ENCODE measurements at regions not wholly inside any gene's neighbourhood (a gene's known extent, or its start where the extent isn't known, plus 50 kb on each side); places are given as distances from the start of the nearest gene placed in this dataset.

DNA sequence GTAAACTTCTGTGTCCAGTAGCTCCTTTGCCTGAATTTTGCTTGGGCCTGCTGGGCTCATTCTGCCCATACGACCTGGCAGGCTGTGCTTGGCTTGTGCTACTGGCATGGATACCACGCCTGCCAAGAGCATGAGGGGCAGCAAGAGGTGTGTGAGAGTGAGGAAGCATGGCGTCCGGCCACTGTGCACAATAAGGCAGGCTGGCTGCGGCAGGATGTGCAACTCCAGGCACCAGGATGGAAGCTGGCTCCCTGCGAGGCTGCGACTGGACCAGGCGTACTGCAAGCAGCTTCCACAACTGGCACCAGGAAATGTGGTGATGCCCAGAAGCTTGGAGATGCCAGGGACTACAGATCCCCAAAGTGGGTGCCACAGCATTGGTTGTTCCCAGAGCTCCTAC, 709.3 kb downstream of the PCDH18 start:
- no peak for DNase-seq

- DNase-seq: no peak
These were observed 713.4 kb downstream of the PCDH18 start for GRCh38 chr4:136818811-136819330.

DNA sequence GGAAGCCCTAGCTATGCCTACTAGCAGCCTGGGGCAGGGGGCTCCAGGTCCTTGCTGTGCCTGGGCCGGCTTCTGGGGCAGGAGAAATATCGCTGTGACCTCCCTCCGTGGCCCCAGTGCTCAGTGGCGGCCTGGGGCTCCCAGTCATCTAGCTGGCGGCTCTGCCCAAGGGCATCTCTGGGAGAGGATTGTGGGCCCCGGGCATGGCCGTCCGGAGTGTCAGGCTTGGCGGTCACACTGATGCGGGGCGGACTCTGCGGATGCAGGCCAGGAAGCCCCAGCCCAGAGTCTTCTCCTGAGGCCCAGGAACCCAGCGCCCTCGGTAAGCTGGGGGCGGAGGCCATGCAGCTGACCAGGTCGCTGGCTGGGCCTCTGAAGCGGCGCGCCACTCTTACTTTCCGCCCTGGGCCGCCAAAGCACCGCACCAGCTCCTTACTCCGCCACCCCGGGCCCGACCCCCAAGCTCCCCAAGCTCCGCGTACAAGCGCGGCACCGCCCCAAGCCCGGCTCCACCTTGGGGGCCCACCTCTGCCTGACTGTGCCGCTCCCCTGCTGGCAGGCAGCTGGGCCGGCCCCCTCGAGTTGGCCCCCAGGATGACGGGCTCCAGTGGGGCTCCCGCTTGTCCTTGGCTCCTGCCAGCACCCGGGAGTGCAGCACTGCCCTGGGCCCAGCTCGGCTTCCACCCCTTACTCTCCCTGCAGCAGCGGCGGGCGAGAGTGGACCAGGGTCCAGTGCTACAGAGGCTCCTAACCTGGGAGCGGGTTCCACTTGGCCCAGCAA, 720.0 kb downstream of the PCDH18 start:
- DNase-seq: no peak

- DNase-seq: no peak
These were observed 720.7 kb downstream of the PCDH18 start for GRCh38 chr4:136811496-136812077.

GRCh38 chr4:136810626-136811025, 721.7 kb downstream of the PCDH18 start:
- no peak for DNase-seq

DNA sequence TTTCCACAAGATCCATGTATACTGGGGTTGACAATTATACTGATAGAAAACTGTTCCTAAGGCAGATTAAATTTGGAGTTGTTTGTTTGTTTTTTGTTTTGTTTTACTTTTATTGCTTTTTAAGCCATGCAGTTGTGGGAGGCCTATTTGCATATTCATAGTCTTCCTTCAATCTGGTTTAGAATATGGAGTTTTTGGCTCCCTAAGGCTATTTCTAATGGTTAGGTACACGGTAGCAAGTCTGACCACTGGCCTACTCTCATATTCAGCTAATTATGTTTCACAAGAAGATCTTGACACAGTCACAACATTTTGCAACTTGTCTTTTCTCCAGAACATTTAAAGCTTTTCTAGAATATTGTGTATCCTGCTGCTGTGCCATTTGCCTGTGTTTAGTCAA, 725.5 kb downstream of the PCDH18 start:
- DNase-seq: no peak

DNA sequence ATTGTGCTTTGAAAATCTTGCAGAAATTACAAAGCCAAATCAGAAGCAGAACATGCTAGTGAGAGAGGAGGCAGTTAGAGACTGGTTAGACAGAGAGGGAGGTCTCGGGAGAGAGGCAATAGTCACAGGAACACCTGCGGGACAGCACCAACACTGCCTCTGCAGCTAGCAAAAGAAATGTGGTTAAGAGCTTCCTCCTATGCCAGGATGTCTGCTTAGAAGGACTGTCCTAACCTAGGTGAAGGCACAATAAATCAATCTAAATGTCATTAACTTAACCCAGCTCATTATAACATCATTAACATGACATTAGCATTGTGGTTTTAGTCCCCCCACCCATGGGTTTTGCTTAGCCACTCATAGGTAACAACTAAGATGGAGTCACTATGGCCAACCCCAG, 726.7 kb downstream of the PCDH18 start:
- no peak for DNase-seq

- DNase-seq: no peak
These were observed 728.9 kb downstream of the PCDH18 start for GRCh38 chr4:136803433-136803832.

GRCh38 chr4:136800248-136800647, 732.0 kb downstream of the PCDH18 start:
- DNase-seq: no peak

GRCh38 chr4:136796953-136797352, 735.3 kb downstream of the PCDH18 start:
- DNase-seq: no peak

- no peak for DNase-seq
These were observed 738.4 kb downstream of the PCDH18 start for GRCh38 chr4:136793848-136794247.

GRCh38 chr4:136784326-136784725, 748.0 kb downstream of the PCDH18 start:
- DNase-seq: no peak

GRCh38 chr4:136769717-136770116, 762.6 kb downstream of the PCDH18 start:
- no peak for DNase-seq

DNA sequence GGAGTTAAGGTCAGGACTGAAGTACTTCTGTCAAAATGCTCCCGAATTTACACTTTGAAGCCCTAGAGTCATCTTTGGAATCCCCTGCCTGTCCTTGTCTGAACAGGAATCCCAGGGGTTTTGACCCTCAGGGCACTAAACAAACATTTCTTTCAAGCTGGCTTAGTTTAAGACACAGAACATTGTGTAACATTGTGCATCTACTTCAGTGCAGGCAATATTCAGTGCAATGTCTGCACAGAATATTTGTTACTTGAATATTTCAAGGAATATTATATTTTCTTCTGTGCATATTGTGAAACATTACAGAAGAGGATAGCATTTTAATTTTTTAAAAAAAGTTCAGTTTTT, 763.4 kb downstream of the PCDH18 start:
- no peak for DNase-seq

DNA sequence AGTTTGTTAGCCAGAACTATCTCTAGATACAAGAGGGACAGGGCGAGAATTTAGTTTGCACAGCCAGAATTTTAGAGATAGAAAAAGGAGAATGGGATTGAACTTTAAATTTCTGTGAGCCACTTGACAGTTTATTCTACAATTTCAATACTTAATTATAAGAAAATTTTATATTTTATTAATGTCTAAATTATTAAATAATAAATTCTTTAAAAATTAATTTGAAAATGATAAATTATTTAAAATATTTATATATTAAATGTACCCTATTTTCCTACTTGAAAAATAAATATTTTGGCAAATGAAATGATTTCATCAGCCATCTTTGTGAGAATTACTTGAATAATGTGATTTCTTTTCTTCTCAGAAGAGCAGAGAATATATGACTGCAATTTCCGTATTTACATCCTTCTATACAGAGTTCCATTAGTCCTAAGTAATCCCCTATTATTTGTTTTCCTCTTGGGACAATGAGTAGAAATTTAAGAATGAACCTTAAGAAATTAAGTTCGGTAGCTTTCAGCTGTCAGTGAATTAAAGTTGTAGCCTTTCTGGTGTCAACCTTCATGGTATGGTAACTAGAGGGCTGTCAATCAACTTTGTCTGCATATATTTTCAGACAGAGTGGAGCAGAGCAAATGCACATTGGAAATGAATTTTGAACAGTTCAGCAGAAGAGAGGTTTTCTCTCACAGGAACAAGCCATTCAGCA, 763.9 kb downstream of the PCDH18 start:
- DNase-seq: no peak

DNA sequence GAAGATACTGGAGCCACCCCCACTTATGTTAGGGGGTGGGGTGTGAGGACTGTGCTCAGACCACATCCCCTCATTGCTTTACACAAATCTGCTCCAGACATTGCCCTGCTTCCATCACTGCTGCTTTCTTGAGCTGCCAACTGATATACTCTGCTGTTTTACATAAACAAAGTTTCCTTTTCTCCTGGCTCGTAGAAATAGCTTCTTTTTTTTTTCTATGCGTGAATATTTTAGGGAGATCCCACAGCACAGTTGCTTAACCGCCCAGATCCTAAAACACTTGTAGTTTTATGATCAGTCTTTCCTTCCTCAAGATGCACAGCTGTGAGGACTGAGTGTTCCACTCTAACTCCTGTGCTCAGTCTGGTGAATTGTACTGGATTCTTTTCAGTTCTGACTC, 768.4 kb downstream of the PCDH18 start:
- DNase-seq: no peak

- DNase-seq: no peak
These were observed 776.8 kb downstream of the PCDH18 start for GRCh38 chr4:136755531-136755916.

GRCh38 chr4:136754810-136755530, 777.3 kb downstream of the PCDH18 start:
- DNase-seq: no peak

DNA sequence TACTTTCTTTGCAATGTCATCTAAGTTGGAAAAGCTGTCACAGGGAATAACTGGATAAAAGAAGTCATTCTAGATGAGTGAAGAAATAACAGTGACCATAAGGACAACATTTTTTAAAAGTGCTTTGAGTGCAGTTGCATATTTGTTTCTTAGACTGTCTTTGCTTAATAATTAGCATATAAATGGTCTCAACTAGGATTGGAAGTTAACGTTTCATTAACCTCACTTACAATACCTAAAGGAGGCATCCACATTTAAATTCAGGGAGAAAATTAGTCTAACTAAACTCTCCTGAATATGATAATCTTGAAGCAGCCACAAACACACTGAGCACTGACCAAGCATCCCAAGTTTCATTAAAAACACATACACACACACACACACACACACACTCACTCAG, 780.7 kb downstream of the PCDH18 start:
- DNase-seq: no peak

GRCh38 chr4:136750897-136751296, 781.4 kb downstream of the PCDH18 start:
- DNase-seq: no peak

GRCh38 chr4:136749989-136750388, 782.3 kb downstream of the PCDH18 start:
- no peak for DNase-seq

DNA sequence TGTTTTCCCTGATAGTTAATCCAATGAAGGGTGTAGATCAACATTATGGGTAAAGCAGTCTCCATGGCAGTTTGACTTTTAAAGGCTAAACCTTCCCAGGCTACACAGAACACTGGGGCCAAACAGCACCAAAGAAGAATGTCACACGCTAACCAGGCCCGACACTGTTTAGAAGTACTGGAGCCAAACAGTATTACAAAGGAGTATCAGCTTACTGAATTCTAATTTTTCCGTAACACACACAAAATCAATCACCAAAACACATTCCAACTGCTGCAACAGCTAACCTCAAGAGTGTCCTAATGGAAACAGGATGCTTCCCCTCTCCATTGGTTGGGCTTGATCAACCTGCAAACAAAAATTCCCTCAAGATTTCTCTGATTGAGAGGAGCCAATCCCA, 783.5 kb downstream of the PCDH18 start:
- DNase-seq: no peak

- no peak for DNase-seq
These were observed 784.1 kb downstream of the PCDH18 start for GRCh38 chr4:136748165-136748564.
